ENCODE measurements at regions not wholly inside any gene's neighbourhood (a gene's known extent, or its start where the extent isn't known, plus 50 kb on each side); places are given as distances from the start of the nearest gene placed in this dataset.

DNA sequence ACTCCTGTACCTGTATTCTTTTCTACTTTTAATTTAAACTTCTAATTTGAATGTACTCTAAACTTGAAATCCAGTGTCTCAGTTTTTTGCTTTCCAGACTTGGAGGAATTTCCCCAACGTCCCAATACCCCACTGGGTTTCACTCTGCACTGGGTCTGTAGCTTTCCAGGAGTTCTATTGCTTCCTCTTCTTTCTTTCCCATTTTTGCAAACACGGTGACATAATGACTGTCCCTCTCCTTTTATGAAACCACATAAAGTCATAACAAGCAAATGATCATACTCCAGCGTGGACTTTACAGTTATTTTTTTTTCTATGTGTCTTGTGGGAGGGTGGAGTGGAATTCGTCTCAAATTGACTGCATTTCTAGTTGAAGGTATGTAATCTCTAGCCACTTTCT is 97.1 kb downstream of the FASLG start:
- Histone ChIP-seq H3K4me1 (no peaks in the 10 kb centered on the region), H3K27ac (no peak overlapping the region), H3K27me3 (no peaks in the 10 kb centered on the region), H3K4me3 (no peak overlapping the region), H3K9me3 (no peaks in the 10 kb centered on the region), H3K36me3 (ENCODE audit: low read depth, missing control alignments) (no peaks in the 10 kb centered on the region)
- DNase-seq = no peak
- TF ChIP-seq, protein P1, sequence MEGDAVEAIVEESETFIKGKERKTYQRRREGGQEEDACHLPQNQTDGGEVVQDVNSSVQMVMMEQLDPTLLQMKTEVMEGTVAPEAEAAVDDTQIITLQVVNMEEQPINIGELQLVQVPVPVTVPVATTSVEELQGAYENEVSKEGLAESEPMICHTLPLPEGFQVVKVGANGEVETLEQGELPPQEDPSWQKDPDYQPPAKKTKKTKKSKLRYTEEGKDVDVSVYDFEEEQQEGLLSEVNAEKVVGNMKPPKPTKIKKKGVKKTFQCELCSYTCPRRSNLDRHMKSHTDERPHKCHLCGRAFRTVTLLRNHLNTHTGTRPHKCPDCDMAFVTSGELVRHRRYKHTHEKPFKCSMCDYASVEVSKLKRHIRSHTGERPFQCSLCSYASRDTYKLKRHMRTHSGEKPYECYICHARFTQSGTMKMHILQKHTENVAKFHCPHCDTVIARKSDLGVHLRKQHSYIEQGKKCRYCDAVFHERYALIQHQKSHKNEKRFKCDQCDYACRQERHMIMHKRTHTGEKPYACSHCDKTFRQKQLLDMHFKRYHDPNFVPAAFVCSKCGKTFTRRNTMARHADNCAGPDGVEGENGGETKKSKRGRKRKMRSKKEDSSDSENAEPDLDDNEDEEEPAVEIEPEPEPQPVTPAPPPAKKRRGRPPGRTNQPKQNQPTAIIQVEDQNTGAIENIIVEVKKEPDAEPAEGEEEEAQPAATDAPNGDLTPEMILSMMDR (IDR thresholded peaks at IDR 0.05) = no peak
- TF ChIP-seq POLR2A (IDR thresholded peaks at IDR 0.05) = no peak
- intact Hi-C loops (cut with DNase I; ENCODE audit: low total_unique reads) = no loop called here
- WGBS, 2 donors = 70 to 71% methylated on average over 4 of the region's 4 CpGs

GRCh38 chr1:172758259-172758658 is 99.4 kb downstream of the FASLG start:
- intact Hi-C loops (cut with DNase I; ENCODE audit: low total_unique reads) = no loop called here
- 93 to 96% methylated on average over 2 of the region's 2 CpGs for WGBS, 2 donors
- TF ChIP-seq, protein P1 (IDR thresholded peaks at IDR 0.05) = no peak
- no peak for TF ChIP-seq POLR2A (IDR thresholded peaks at IDR 0.05)

GRCh38 chr1:172760121-172760520 is 101.2 kb downstream of the FASLG start:
- intact Hi-C loops (cut with DNase I; ENCODE audit: low total_unique reads) = no loop called here
- TF ChIP-seq, protein P1 (IDR thresholded peaks at IDR 0.05) = no peak
- no peak for TF ChIP-seq POLR2A (IDR thresholded peaks at IDR 0.05)
- Histone ChIP-seq H3K4me3 (no peak overlapping the region), H3K27me3 (no peaks in the 10 kb centered on the region), H3K4me1 (no peaks in the 10 kb centered on the region), H3K9me3 (no peaks in the 10 kb centered on the region), H3K27ac (no peak overlapping the region), H3K36me3 (ENCODE audit: low read depth, missing control alignments) (no peaks in the 10 kb centered on the region)
- WGBS, 2 donors = 82 to 89% methylated on average over 3 of the region's 3 CpGs
- no peak for DNase-seq

More at GRCh38 chr1:172758259-172758658, 99.4 kb downstream of the FASLG start:
- DNase-seq = no peak
- no peaks in the 10 kb centered on the region for H3K4me1 ChIP-seq
- no peaks in the 10 kb centered on the region for H3K36me3 ChIP-seq (ENCODE audit: low read depth, missing control alignments)
- H3K9me3 ChIP-seq = no peaks in the 10 kb centered on the region
- H3K27ac ChIP-seq = no peak overlapping the region
- H3K27me3 ChIP-seq = no peaks in the 10 kb centered on the region
- H3K4me3 ChIP-seq = no peak overlapping the region

DNA sequence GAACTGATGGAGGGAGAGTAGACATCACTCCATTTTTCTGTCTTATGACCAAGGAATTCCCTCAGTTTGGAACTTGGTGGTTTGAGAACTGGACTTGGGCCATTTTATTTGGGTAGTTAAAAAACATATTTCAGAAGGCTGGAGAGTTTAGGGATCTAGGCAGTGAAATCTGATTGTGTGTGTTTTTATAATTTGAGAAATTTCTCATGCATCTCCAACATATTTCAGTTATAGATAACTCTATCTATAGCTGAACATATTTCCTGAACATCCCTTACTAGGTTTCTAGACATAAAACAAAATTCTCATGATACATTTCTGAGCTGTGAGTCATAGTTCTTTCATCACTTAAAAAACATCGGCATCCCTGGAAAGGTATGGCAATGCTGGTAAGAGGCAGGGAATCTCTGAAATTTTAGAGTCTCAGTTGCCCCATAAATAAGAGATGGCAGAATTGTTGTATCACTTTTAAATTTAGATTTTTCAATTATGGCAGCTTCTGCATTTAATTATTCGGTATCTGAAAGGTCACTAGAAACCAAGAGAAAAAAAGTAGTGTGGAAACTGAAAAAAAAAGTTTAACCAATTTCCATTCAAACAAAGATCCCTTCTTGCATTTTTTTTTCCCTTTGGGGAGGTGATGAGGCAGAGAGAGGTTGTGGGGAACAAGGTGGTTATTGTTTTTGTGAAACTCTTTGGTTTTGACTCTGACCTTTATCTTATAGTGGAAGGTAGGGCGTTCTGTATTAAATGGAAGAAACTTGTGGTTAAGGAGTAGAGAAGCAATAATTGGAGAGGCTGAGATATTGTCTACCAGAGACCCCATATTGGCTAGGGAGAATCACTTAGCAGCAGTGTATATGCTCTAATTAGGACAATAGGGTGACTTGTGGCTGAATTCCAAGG is 102.9 kb downstream of the FASLG start:
- Histone ChIP-seq H3K4me1 (no peaks in the 10 kb centered on the region), H3K9me3 (no peaks in the 10 kb centered on the region), H3K36me3 (ENCODE audit: low read depth, missing control alignments) (no peaks in the 10 kb centered on the region), H3K27me3 (no peaks in the 10 kb centered on the region), H3K4me3 (no peak overlapping the region), H3K27ac (no peak overlapping the region)
- 76 to 78% methylated on average over 3 of the region's 3 CpGs for WGBS, 2 donors
- no peak for DNase-seq
- intact Hi-C loops (cut with DNase I; ENCODE audit: low total_unique reads) = no loop called here
- TF ChIP-seq, protein P1 (IDR thresholded peaks at IDR 0.05) = no peak
- TF ChIP-seq POLR2A (IDR thresholded peaks at IDR 0.05) = no peak

- 76 to 78% methylated on average over 2 of the region's 2 CpGs for WGBS, 2 donors
- Histone ChIP-seq H3K36me3 (ENCODE audit: low read depth, missing control alignments) (no peaks in the 10 kb centered on the region), H3K4me3 (no peak overlapping the region), H3K9me3 (no peaks in the 10 kb centered on the region), H3K27me3 (no peaks in the 10 kb centered on the region), H3K27ac (no peak overlapping the region), H3K4me1 (no peaks in the 10 kb centered on the region)
- no peak for DNase-seq
- intact Hi-C loops (cut with DNase I; ENCODE audit: low total_unique reads) = no loop called here
- TF ChIP-seq POLR2A (IDR thresholded peaks at IDR 0.05) = no peak
- TF ChIP-seq, protein P1 (IDR thresholded peaks at IDR 0.05) = no peak
These were observed 104.2 kb downstream of the FASLG start for GRCh38 chr1:172763057-172763456.
